Testis (tissue), 2 donors: ENCODE measurements at regions not wholly inside any gene's neighbourhood (a gene's known extent, or its start where the extent isn't known, plus 50 kb on each side); places are given as distances from the start of the nearest gene placed in this dataset.

Experiments
- POLR2A ChIP-seq: fragments of 450-650 bp; IDR thresholded peaks from one replicate; pipeline ENCODE4 v1.6.1; 2017; ENCODE audit warnings: antibody characterized with exemption, mild to moderate bottlenecking, moderate library complexity
- TF ChIP-seq, protein P1 (sequence below), 3 experiments: fragments of 450-650 bp in 2 of 3; fragments of 200-600 bp in 1 of 3; sonication (generic) in 1 of 3; IDR thresholded peaks; one replicate each; pipeline ENCODE4 v1.5.1; 2016 to 2019; ENCODE audit warnings: antibody characterized with exemption in 3 of 3, mild to moderate bottlenecking in 2 of 3, moderate library complexity in 1 of 3

DNA sequence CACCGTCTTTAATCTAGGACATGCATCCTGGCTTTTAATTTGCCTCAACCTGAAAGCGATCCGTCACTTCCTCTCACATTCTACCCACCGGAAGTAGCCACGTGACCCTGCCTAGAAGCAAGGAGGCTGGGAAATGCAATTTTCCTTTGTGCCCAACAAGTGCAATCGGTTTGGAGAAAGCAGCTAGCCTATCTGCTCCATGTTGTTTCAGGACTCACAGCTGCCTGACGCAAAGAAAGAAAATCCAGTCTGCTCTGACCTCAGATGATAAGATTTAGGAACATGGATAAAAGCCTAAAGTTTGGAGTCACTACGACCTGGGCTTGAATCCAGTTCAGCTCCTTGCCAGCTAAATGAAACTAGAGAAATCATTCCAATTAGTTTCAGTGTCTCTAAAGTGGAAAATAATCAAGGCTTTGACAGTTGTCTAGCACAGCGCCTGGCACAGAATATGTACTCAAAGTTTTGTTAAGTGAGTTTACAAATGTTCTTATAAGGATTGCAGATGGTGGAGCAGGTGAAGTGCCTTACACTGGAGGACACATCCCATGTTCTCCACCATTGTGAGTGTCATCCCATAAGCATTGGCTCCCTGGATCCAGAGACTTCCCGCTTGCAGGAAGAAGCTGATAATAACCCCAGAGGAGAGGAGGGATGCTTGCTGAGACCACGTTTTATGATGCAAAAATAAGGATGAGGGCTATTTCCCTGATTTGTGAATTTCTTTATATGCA lies 553.7 kb downstream of the MN1 start:
- TF ChIP-seq, protein P1, sequence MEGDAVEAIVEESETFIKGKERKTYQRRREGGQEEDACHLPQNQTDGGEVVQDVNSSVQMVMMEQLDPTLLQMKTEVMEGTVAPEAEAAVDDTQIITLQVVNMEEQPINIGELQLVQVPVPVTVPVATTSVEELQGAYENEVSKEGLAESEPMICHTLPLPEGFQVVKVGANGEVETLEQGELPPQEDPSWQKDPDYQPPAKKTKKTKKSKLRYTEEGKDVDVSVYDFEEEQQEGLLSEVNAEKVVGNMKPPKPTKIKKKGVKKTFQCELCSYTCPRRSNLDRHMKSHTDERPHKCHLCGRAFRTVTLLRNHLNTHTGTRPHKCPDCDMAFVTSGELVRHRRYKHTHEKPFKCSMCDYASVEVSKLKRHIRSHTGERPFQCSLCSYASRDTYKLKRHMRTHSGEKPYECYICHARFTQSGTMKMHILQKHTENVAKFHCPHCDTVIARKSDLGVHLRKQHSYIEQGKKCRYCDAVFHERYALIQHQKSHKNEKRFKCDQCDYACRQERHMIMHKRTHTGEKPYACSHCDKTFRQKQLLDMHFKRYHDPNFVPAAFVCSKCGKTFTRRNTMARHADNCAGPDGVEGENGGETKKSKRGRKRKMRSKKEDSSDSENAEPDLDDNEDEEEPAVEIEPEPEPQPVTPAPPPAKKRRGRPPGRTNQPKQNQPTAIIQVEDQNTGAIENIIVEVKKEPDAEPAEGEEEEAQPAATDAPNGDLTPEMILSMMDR (IDR thresholded peaks at IDR 0.05): no peak
- no peak for TF ChIP-seq POLR2A
